ENCODE measurements at regions not wholly inside any gene's neighbourhood (a gene's known extent, or its start where the extent isn't known, plus 50 kb on each side); places are given as distances from the start of the nearest gene placed in this dataset.

- no peaks in the 10 kb centered on the region for H3K27me3 Mint-ChIP-seq
- no peaks in the 10 kb centered on the region for H3K4me1 Mint-ChIP-seq
- no peak overlapping the region for H3K4me3 Mint-ChIP-seq
- DNase-seq: no peak
- no peak for ATAC-seq
- H3K27ac Mint-ChIP-seq: no peak overlapping the region
- H3K9me3 Mint-ChIP-seq: no peaks in the 10 kb centered on the region
- no peaks in the 10 kb centered on the region for H3K36me3 Mint-ChIP-seq (ENCODE audit: low read depth)
Measured at GRCh38 chr11:37830529-37830928, 1232.5 kb upstream of the RAG2 start.

DNA sequence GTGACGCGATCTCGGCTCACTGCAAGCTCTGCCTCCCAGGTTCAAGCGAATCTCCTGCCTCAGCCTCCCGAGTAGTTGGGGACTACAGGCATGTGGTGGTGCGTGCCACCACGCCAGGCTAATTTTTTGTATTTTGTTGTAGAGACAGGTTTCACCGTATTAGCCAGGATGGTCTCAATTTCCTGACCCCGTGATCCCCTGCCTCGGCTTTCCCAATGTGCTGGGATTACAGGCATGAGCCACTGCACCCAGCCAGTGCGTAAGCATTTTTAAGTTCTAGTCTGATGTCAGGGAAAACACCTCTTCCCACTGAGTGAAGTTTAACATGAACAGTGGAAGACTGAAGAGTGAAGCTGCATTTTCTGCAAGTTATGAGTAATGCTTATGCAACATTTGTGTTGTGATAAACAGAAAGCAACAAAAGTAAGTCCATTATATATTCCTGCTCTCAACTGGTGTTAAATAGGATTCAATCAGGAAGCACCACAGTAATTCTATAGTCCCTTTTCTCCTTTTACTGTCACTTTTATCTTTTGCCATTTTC is 1219.8 kb upstream of the RAG2 start:
- H3K9me3 Mint-ChIP-seq: peaks cover 10% of the 10 kb centered on the region
- H3K4me3 Mint-ChIP-seq: no peak overlapping the region
- DNase-seq: no peak
- no peaks in the 10 kb centered on the region for H3K36me3 Mint-ChIP-seq (ENCODE audit: low read depth)
- H3K27ac Mint-ChIP-seq: no peak overlapping the region
- no peaks in the 10 kb centered on the region for H3K4me1 Mint-ChIP-seq
- H3K27me3 Mint-ChIP-seq: no peaks in the 10 kb centered on the region
- ATAC-seq: no peak

DNA sequence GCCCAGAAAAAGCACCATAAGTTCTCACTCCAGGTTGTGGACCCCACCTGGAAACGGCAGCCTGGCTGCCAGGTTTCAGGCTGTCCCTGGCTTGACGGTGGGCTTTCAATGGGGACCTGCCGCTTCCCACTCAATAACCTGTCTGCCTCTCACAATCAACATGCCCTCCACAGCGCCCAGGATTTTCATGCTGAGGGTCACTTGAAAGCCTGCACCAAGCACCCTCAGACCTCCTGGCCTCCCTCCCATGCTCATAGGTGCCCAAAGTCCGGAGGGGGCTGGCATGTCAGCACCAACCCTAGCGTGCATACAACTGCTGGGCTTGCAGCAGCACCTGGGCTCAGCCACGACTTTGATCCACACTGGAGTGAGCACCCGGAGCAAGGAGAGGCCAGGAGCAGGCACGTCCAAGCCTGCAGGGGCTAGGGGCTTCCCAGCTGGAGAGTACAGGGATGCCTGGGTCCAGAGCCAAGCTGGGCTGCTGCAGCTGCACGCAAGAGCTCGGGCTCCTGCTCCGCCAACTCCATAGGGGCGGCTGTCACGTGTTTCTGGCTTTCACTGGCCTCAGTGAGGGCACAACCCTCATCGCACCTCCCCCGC is 1214.3 kb upstream of the RAG2 start:
- no peak for ATAC-seq
- H3K4me3 Mint-ChIP-seq: no peak overlapping the region
- H3K4me1 Mint-ChIP-seq: no peaks in the 10 kb centered on the region

DNA sequence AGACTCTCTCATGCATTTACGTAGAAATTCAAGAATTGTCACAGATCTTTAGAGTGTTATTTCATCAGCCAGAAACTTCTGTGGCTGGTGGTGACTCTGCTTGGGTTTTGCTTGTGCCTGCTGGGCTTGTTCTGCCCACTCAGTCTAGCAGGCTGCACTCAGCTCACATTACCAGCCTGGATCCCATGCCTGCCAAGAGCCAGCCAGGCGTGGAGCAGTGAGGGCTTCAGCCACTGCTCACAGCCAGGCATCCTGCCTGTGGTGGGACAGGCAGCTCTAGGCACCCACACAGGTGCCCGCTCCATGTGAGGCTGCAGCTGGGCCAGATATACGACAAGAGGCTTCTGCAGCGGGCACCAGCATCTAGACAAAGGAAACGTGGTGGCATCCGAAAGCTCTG is 1213.3 kb upstream of the RAG2 start:
- Mint-ChIP-seq H3K27me3 (no peaks in the 10 kb centered on the region), H3K27ac (no peak overlapping the region), H3K4me1 (no peaks in the 10 kb centered on the region), H3K9me3 (no peaks in the 10 kb centered on the region), H3K4me3 (no peak overlapping the region), H3K36me3 (ENCODE audit: low read depth) (no peaks in the 10 kb centered on the region)
- no peak for ATAC-seq
- no peak for DNase-seq

More for the DNA sequence above, 1214.3 kb upstream of the RAG2 start:
- H3K9me3 Mint-ChIP-seq: peaks cover 4% of the 10 kb centered on the region
- H3K27me3 Mint-ChIP-seq: no peaks in the 10 kb centered on the region
- H3K36me3 Mint-ChIP-seq (ENCODE audit: low read depth): no peaks in the 10 kb centered on the region
- H3K27ac Mint-ChIP-seq: no peak overlapping the region
- DNase-seq: no peak

DNA sequence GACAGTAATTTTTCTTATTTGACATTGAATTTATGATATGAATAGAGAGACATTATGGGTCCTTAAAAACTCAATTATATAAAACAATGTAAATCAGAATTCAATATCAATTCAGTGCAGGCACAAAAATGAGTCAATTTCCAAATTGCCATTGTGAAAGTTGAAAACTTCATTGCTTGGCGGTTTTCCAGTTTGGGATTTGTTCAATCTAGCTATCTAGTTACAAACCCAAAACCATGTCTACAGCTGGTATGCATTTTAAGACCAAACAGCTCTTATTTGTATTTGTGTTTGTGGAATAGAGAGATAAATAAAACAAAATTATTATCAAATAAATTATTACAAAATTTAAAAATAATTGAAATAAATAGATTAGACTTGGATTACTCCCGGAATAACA is 1206.6 kb upstream of the RAG2 start:
- Mint-ChIP-seq H3K9me3 (peaks cover 10% of the 10 kb centered on the region), H3K36me3 (ENCODE audit: low read depth) (no peaks in the 10 kb centered on the region), H3K4me3 (no peak overlapping the region), H3K4me1 (no peaks in the 10 kb centered on the region), H3K27ac (no peak overlapping the region), H3K27me3 (no peaks in the 10 kb centered on the region)
- DNase-seq (no peak), ATAC-seq (no peak)

DNA sequence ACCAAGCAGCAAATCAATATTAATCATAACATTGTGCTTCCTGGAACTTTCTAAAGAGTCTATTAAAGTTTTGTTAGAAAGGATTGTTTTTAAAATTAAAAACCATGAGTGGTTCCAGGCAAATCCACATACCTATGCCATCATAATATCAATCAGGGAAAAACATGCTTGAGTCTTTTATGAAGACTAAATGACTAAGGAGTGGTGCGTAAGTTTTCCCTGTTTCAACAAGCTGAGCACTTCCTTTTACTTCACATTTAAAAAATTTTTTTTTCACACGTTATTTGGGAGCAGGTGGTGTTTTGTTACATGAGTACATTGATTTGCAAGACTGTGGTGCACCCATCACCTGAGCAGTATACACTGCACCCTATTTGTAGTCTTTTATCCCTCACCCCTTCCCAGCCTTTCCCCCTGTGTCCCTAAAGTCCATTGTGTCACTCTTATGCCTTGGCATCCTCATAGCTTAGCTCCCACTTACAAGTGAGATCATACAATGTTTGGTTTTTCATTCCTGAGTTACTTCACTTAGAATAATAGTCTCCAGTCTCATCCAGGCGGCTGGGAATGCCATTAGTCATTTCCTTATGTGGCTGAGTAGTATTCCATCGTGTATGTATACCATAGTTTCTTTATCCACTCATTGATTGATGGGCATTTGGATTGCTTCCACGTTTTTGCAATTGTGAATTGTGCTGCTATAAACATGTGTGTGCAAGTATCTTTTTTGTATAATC is 1190.3 kb upstream of the RAG2 start:
- Mint-ChIP-seq H3K27ac (no peak overlapping the region), H3K36me3 (ENCODE audit: low read depth) (no peaks in the 10 kb centered on the region), H3K4me3 (no peak overlapping the region), H3K27me3 (no peaks in the 10 kb centered on the region), H3K9me3 (peaks cover 18% of the 10 kb centered on the region), H3K4me1 (no peaks in the 10 kb centered on the region)
- DNase-seq: no peak
- no peak for ATAC-seq

DNA sequence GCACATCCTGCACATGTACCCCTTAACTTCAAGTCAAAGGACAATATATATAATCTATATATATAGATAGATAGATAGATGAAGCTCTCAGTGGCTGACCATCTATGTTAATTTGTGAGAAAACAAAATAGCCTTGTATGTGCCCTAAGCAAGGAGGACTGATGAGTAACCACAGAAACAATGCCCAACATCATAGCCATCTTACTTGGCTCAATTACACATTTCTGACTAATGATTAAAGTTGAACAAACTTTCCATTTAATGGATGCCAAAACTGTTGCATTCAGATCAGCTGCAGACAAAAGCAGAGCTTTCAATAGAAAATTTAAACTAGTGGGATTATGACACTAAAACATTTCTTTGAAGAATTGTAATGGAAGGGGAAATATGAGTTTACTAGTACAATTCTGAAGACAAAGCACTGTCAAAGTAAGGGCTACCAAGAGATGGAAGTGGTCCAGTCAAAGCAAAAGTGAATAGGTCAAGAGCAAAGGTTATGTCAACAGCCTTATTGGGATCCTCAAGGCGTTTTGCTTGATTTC is 1188.2 kb upstream of the RAG2 start:
- Mint-ChIP-seq H3K27ac (no peak overlapping the region), H3K27me3 (no peaks in the 10 kb centered on the region), H3K9me3 (peaks cover 31% of the 10 kb centered on the region), H3K4me1 (no peaks in the 10 kb centered on the region), H3K36me3 (ENCODE audit: low read depth) (no peaks in the 10 kb centered on the region), H3K4me3 (no peak overlapping the region)
- DNase-seq (no peak), ATAC-seq (no peak)

DNA sequence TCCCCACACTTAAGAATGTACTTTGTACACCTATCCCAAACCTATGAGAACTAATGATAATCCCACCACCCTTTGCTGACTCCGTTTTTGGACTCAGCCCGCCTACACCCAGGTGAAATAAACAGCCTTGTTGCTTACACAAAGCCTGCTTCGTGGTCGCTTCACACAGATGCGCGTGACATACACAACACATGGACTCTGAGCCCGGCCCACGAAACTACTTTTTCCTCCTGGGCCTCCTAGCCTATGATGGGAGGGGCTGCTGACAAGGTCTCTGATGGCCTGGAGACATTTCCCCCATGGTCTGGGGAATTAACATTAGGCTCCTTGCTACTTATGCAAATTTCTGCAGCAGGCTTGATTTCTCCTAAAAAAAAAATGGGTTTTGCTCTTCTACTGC is 1176.4 kb upstream of the RAG2 start:
- Mint-ChIP-seq H3K4me1 (no peaks in the 10 kb centered on the region), H3K36me3 (ENCODE audit: low read depth) (no peaks in the 10 kb centered on the region), H3K27me3 (no peaks in the 10 kb centered on the region), H3K27ac (no peak overlapping the region), H3K9me3 (peaks cover 15% of the 10 kb centered on the region), H3K4me3 (no peak overlapping the region)
- ATAC-seq (no peak), DNase-seq (no peak)

- Mint-ChIP-seq H3K27me3 (no peaks in the 10 kb centered on the region), H3K36me3 (ENCODE audit: low read depth) (no peaks in the 10 kb centered on the region), H3K27ac (no peak overlapping the region), H3K4me1 (no peaks in the 10 kb centered on the region), H3K4me3 (no peak overlapping the region), H3K9me3 (peaks cover 9% of the 10 kb centered on the region)
- DNase-seq: no peak
- no peak for ATAC-seq
Measured at GRCh38 chr11:37770145-37770544, 1172.1 kb upstream of the RAG2 start.

DNA sequence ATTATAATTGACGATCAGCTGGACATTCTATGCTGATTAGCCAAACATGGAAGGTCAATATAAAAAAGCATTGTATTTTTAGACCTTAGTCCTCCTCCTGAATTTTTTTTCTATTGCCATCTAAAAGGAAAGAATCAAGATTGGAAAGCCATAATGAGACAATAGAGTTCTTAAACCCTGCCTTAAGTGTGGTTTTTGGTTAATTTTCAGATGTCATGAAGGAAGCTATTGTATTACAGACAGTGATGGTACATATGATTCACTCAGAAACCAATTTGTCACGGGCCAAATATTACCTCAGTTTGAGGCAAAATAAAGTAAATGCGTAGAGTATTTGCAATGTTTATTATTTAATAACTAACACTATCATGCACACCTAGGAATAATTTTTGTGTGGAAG is 1164.0 kb upstream of the RAG2 start:
- no peak overlapping the region for H3K4me3 Mint-ChIP-seq
- H3K27me3 Mint-ChIP-seq: no peaks in the 10 kb centered on the region
- ATAC-seq (no peak), DNase-seq (no peak)
- no peak overlapping the region for H3K27ac Mint-ChIP-seq
- H3K9me3 Mint-ChIP-seq: peaks cover 21% of the 10 kb centered on the region
- H3K36me3 Mint-ChIP-seq (ENCODE audit: low read depth): no peaks in the 10 kb centered on the region
- H3K4me1 Mint-ChIP-seq: no peaks in the 10 kb centered on the region

DNA sequence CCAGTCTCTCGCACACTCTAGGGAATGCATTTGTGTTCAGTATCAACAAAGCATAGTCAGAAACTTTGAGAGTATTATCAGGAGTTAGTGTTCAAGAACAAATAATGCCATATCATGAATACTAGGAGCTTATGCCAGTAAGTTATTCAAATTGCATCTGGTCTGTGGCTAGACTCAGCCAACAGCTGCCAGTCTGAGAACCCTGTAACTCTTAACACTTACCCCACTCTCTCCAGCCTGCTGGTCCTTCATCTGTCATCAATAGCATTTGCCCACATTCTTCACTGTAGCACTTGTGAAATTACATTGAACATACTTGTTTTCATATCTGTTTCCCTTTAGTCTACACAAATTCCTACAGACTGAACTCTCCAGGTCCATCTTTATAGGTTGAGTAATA is 1157.5 kb upstream of the RAG2 start:
- peaks cover 4% of the 10 kb centered on the region for H3K9me3 Mint-ChIP-seq
- H3K27me3 Mint-ChIP-seq: no peaks in the 10 kb centered on the region
- H3K4me3 Mint-ChIP-seq: no peak overlapping the region
- ATAC-seq (no peak), DNase-seq (no peak)
- H3K4me1 Mint-ChIP-seq: no peaks in the 10 kb centered on the region
- no peak overlapping the region for H3K27ac Mint-ChIP-seq
- no peaks in the 10 kb centered on the region for H3K36me3 Mint-ChIP-seq (ENCODE audit: low read depth)

DNA sequence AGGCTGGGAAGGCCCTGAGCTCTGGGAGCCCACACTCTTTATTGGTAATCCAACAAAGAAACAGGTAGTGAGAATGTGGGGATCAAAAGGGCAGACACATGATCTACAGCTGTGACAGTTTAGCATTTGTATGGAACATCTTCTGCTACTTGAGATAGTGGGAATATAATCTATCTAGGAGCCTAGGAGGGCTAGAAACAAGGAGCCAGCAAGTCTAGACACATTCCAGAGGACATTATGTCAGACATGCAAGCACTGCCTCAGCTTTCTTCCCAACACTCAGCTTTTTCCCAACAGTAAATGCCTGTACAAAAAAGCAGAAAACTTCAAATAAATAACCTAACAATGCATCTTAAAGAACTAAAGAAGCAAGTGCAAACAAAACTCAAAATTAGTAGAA is 1150.6 kb upstream of the RAG2 start:
- Mint-ChIP-seq H3K27ac (no peak overlapping the region), H3K4me3 (no peak overlapping the region), H3K4me1 (no peaks in the 10 kb centered on the region), H3K9me3 (peaks cover 13% of the 10 kb centered on the region), H3K27me3 (no peaks in the 10 kb centered on the region), H3K36me3 (ENCODE audit: low read depth) (no peaks in the 10 kb centered on the region)
- no peak for DNase-seq
- ATAC-seq: no peak

DNA sequence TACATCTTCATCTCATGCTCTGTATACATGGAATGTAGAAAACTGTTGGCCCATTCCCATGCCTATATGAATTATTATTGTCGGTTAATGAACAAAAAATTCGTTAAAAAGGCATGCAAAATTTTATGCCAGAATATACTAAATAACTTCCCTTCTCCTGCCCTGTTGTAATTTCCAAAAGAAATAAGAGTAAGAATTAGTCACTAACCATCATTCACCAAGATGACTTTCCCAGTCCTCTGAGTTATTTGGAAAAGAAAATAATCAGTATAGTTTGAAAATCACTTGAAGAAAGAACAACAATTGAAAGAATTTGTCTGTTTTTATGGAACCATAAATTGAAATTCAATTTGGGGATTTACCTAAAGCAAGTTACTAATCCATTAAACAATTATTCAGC is 1149.1 kb upstream of the RAG2 start:
- DNase-seq (no peak), ATAC-seq (no peak)
- H3K36me3 Mint-ChIP-seq (ENCODE audit: low read depth): no peaks in the 10 kb centered on the region
- H3K4me1 Mint-ChIP-seq: no peaks in the 10 kb centered on the region
- H3K4me3 Mint-ChIP-seq: no peak overlapping the region
- H3K27ac Mint-ChIP-seq: no peak overlapping the region
- no peaks in the 10 kb centered on the region for H3K27me3 Mint-ChIP-seq
- H3K9me3 Mint-ChIP-seq: peaks cover 13% of the 10 kb centered on the region

DNA sequence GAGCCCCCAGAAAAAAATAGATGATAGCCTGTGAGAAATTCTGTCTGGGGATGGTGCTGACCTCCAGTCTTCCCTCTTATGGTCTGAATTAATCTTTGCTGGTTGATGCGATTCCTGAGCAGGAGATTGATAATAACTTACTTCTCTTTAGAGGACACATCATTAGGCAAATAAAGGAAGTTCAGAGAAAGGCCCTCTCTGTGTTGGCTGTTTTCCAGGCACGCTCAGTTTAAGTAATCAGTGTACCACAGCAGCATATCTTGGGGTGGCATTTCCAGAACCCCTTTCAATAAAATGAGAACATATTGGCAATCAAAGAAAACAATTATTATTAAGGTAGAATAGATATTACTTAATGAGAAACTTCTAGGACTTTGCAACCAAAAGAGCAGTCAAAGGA is 1129.3 kb upstream of the RAG2 start:
- no peak for DNase-seq
- Mint-ChIP-seq H3K27ac (no peak overlapping the region), H3K36me3 (ENCODE audit: low read depth) (no peaks in the 10 kb centered on the region), H3K4me3 (no peak overlapping the region), H3K27me3 (no peaks in the 10 kb centered on the region), H3K9me3 (no peaks in the 10 kb centered on the region), H3K4me1 (no peaks in the 10 kb centered on the region)
- ATAC-seq: no peak

DNA sequence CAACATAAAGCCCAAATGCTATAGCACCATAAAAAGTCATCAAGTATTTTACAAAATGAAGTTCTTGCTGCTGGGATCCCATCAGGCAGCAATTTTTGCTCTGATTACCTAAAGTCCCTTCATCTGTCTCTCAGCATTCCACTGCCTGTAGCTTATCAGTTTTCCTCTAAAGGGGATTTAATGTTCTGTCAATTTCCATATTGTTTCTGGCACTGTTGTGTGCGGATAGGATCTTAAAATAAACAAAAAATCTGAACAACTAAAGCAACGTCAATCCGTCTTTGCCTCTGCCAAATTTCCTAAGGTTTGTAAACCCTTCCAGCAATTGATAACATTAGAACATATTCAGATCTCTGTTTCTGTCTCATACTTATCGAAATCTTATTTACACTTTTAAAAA is 1126.3 kb upstream of the RAG2 start:
- H3K9me3 Mint-ChIP-seq: peaks cover 7% of the 10 kb centered on the region

More for the DNA sequence above, 1126.3 kb upstream of the RAG2 start:
- no peak overlapping the region for H3K4me3 Mint-ChIP-seq
- DNase-seq (no peak), ATAC-seq (no peak)
- no peak overlapping the region for H3K27ac Mint-ChIP-seq
- H3K27me3 Mint-ChIP-seq: no peaks in the 10 kb centered on the region
- no peaks in the 10 kb centered on the region for H3K36me3 Mint-ChIP-seq (ENCODE audit: low read depth)
- no peaks in the 10 kb centered on the region for H3K4me1 Mint-ChIP-seq
